GM21390 (cell line): ENCODE measurements at regions not wholly inside any gene's neighbourhood (a gene's known extent, or its start where the extent isn't known, plus 50 kb on each side); places are given as distances from the start of the nearest gene placed in this dataset.
"Not testable (repeated sequence)": the region's sequence is repeated elsewhere in the genome, so short reads cannot be mapped to it uniquely, and the experiment has no call there.

Experiments used
- ATAC-seq: cut with Tn5 transposase; IDR thresholded peaks from one replicate; pipeline ENCODE4 v1.9.1; 2021; ENCODE audit not compliant: unreplicated experiment

GRCh38 chr5:136563489-136563888 lies 198.1 kb upstream of the TRPC7 start:
- ATAC-seq: no peak

DNA sequence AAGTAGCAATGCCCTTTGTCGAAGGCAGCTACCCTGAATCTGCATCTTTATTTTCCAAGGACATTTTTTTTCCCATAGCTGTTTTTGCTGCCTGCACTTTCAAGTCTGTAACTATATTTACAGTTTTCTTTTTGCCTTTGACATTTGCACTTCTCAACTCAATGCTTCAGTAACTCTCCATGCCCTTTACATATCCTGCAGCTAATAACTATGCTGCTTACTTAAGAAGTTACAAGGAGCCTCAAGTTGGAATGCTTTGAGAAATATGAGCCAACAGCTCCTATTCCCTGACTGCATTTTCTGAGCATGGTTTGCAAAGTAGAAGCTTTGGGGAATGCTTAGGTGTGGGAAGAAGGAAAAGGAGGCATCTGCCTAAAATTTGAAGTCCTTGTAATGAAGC lies 194.8 kb upstream of the TRPC7 start:
- no peak for ATAC-seq

DNA sequence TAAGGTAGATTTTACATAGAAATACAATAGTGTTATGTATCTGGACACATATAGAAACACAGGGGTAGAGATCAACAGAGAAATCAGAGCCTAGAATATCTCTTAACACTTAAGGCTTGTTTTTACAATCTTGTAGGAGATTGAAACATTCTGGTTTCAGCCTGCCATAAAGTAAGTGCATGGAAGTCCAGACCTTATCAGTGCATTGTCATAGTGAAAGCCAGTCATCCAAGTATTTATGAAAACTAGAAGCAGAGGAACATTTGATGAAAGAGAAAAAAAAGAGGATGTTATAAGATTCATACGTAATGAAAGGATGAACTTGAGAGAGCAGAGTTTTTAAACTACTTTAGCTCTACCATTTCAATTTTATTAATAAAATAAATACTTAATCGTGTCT lies 194.3 kb upstream of the TRPC7 start:
- ATAC-seq: no peak

DNA sequence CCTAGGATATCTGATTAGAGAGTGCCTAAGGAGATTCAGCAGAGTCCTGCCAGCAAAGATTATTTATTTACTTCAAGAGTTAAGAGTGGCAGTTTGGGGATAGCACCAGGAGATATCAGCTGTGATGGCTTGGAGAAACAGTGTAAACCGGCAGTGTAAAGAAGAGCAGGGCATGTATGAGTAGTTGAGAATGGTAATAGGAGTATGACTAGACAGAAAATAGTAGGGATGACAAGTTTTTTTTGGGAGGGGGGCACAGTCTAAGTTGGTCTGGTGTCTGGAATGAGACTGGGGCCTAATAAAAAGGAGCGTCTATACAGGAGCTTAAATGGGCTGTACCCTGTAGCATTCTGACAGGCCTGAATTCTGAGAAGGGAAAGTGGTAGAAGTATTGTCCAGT lies 181.8 kb upstream of the TRPC7 start:
- ATAC-seq: not testable (repeated sequence)

DNA sequence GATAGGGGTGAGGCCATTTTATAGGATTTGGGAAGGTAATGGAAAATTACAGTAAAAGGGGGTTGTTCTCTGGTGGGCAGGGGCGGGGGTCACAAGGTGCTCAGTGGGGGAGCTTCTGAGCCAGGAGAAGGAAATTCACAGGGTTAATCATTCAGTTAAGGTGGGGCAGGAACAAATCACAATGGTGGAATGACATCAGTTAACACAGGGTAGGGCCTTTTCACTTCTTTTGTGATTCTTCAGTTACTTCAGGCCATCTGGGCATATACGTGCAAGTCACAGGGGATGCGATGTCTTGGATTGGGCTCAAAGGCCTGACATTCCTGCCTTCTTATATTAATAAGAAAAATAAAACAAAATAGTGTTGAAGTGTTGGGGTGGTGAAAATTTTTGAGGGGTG lies 181.1 kb upstream of the TRPC7 start:
- ATAC-seq: not testable (repeated sequence)

DNA sequence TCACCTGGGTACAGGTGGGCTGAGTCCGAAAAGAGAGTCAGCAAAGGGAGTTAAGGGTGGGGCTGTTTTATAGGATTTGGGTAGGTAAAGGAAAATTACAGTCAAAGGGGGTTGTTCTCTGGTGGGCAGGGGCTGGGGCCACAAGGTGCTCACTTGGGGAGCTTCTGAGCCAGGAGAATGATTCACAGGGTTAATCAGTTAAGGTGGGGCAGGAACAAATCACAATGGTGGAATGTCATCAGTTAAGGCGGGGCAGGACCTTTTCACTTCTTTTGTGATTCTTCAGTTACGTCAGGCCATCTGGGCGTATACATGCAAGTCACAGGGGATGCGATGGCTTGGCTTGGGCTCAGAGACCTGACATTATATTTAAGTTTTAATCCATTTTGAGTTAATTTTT lies 179.7 kb upstream of the TRPC7 start:
- not testable (repeated sequence) for ATAC-seq

DNA sequence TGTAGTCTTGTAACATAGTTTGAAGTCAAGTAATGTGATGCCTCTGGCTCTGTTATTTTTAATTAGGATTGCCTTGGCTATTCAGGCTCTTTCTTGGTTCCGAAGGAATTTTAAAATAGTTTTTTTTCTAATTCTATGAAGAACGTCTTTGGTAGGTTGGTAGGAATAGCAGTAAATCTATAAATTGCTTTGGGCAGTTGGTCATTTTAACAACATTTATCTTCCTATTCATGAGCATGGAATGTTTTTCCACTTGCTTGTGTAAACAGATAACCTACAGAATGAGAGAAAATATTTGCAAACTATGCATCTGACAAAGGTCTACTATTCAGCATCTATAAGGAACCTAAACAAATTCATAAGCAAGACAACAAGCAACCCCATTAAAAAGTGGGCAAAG lies 173.2 kb upstream of the TRPC7 start:
- no peak for ATAC-seq

- no peak for ATAC-seq
Measured at GRCh38 chr5:136529081-136529480, 163.7 kb upstream of the TRPC7 start.

DNA sequence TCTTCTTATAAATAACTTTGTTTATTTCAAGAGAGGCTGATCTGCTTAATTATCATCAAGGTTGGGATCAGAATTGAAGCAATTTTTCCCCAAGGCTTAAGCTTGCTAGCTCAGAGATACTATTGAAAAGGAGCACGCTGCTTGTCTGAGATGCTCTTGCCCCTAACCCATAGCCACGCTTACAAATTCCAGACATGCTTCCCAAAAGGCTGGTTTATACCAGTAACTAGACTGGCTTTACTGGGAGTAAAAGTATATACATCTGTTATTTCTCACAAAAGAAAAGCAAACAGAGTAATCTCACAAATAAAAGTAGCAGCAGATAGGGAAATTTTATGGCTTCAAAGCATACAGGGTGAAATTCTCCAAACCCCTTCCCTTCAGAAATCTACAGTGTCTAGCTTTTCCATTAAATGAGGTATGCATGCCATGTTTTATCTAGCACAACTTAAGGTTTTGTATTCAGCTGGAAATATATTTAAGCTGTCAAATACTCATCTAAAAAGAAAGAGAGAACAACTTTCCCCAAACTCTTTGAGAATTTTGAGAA lies 163.2 kb upstream of the TRPC7 start:
- ATAC-seq: no peak

DNA sequence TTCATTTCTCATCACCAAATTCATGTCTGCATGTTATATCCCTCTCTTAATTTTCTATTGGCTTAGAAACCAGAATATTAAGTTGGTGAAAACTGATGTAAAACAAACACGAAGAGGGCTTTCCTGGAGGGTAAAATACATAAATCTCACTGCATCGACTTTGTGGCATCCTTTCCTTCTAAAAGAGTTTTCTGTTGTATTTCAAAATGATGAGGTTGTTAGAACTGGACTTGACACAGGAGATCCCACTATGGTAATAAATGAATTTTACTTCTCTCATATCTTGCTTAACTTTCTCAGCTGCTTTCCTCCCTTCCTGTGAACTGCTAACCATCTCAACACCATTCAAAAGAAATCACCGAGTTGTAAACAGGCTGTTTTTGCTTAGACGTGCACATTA lies 162.0 kb upstream of the TRPC7 start:
- no peak for ATAC-seq

- no peak for ATAC-seq
Measured at GRCh38 chr5:136526791-136527190, 161.4 kb upstream of the TRPC7 start.

- ATAC-seq: no peak
Measured at GRCh38 chr5:136526021-136526420, 160.7 kb upstream of the TRPC7 start.

- no peak for ATAC-seq
Measured at GRCh38 chr5:136525597-136525996, 160.3 kb upstream of the TRPC7 start.

DNA sequence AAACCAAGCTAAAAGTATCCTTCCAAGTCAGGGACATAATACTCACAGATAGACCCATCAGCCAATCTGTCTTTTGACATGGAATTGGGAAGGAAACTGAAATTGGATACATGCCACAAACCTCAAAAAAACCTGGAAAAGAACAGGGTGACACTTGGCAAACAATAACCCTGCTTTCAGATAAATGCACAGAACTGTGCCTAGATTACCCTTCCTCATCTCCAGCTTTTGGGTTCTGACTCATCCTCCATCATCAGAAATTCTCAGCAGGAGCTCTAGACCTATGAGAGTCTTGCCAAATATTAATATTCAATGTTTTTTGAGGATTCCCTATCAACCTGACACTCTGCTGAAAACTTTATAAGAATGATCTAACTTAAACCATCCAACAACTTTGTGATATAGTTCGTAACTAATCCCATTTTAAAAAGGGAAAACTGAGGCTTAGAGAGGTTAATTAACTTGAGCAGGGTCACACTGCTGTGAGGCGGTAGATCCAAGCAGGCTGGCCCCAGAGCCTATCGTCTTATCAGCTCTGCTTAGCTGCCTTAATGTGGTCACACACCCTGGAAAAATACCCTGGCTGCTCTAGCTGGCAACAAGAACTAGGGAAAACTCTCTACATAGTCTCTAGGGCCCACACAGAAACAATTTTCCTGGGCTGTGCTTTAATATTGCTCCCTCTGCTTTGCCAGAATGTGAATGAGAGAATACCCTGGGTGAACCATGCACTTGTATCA lies 157.0 kb upstream of the TRPC7 start:
- no peak for ATAC-seq

DNA sequence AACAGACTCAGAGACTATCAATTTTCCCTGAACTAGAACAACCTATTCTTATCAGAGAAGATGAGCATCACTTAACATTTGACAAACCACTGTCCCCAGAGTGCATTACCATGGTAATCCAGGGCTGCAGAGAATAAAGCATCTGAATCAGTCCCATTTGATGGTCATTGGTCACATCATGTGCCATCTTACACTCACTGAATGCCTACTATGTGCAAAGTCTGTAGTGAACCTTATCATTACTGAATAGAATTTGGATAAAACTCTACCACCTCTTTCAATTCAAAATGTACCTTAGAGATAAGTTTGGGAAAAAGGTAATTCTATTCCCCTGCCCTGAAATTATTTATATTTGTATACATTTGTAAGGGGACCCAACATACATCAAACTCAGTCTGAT lies 156.4 kb upstream of the TRPC7 start:
- no peak for ATAC-seq

GRCh38 chr5:136518814-136519213 lies 153.5 kb upstream of the TRPC7 start:
- no peak for ATAC-seq

GRCh38 chr5:136518174-136518573 lies 152.8 kb upstream of the TRPC7 start:
- no peak for ATAC-seq

DNA sequence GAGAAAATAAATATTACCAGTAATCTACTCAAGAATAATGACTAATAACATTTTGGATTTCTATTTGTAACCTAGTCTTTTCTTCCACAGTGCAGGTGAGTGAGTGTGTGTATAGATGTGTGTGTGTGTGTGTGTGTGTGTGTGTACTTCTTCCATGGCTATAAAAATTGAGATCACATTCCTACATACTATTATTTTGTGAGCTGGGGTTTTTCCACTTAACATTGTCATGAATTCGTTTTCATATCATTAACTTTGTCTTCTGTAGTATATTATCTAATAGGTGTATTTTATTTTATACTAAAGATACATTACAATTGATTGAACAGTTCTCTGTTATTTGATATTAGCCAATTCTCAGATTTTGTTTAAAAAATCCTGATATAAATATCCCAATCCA lies 152.4 kb upstream of the TRPC7 start:
- no peak for ATAC-seq

DNA sequence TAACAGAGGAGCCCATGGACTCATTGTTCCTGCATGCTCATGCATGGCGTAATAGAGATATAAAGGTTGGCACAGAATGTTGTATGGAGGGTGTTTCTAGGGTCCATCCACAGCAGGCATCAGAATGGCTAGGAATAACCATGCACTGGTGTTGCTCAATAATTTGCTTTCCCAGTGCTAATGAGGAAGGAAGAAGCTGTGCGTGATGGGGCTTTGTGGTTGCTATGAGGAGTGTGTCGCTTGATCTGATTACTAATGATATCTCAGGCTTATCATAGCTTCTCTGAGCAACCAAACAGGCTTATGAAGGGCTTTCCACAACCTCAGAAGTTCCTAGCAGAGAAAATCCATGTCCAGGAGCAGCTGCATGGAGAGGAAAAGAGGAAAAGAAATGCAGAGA lies 151.3 kb upstream of the TRPC7 start:
- ATAC-seq: no peak

- no peak for ATAC-seq
Measured at GRCh38 chr5:136513430-136513829, 148.1 kb upstream of the TRPC7 start.

- ATAC-seq: no peak
Measured at GRCh38 chr5:136511046-136511445, 145.7 kb upstream of the TRPC7 start.

DNA sequence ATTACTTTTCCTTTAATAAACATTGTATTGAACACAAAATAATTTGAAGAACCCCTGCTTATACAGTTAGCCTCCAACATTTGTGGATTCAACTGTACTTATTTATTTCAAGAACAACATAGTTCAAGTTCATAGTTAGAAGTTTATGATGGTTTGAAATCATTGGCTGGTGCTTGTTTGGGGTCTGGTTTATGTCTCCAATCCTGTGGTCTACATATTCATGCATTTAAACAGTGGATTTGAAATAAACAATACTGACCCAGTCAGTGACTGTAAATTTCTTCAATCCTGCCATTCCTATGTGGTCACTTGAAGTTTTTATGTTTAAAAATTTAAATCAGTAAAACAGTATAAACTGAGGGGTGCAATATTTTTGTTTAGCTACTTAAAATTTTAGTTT lies 145.1 kb upstream of the TRPC7 start:
- no peak for ATAC-seq

- ATAC-seq: no peak
Measured at GRCh38 chr5:136506131-136506530, 140.8 kb upstream of the TRPC7 start.
